Upper lobe of left lung (tissue), 4 donors: ENCODE measurements at regions not wholly inside any gene's neighbourhood (a gene's known extent, or its start where the extent isn't known, plus 50 kb on each side); places are given as distances from the start of the nearest gene placed in this dataset.

Source experiments
- CTCF ChIP-seq, 6 experiments: fragments of 450-650 bp in 4 of 6; fragments of 200-600 bp in 2 of 6; sonication (generic) in 2 of 6; IDR thresholded peaks; one replicate each; pipeline ENCODE4 v1.5.1; 2016 to 2019; ENCODE audit warnings: antibody characterized with exemption in 6 of 6
- EP300 ChIP-seq, 4 donors: sonication (generic); formaldehyde crosslinking; IDR thresholded peaks; one replicate each; pipeline ENCODE4 v1.5.1; 2017; ENCODE audit warnings: antibody characterized with exemption in 4 of 4, control low read depth in 2 of 4
- POLR2A ChIP-seq, 4 donors: fragments of 450-650 bp; IDR thresholded peaks; one replicate each; pipeline ENCODE4 v1.5.1; 2016 to 2017; ENCODE audit warnings: antibody characterized with exemption in 4 of 4, mild to moderate bottlenecking in 2 of 4
- POLR2AphosphoS5 ChIP-seq, 2 donors: sonication (generic); formaldehyde crosslinking; IDR thresholded peaks; one replicate each; pipeline ENCODE4 v1.5.1; 2017; ENCODE audit warnings: antibody characterized with exemption in 2 of 2

DNA sequence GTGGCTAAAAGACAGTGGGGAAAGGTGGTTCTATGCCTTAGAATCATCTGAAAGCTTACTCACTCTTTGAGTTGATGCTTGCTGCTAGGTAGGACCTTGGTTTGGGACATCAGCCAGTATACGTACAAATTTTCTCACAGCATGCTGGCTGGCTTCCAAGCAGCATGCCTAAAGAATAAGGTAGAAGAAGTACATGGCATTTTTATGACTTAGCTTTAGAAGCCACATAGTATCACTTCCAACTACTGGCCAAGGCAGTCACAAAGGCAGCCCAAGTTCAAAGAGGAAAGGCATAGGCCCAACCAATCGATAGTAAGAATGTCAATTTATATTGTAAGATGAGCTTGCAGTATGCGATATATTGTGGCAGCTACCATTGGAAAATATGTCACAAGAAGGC, 284.2 kb upstream of the CAND1 start:
- TF ChIP-seq CTCF (IDR thresholded peaks at IDR 0.05) (no peak), EP300 (IDR thresholded peaks at IDR 0.05) (no peak), POLR2AphosphoS5 (IDR thresholded peaks at IDR 0.05) (no peak), POLR2A (IDR thresholded peaks at IDR 0.05) (no peak)
